ENCODE measurements at regions not wholly inside any gene's neighbourhood (a gene's known extent, or its start where the extent isn't known, plus 50 kb on each side); places are given as distances from the start of the nearest gene placed in this dataset.

- no peak overlapping the region for H3K4me2 ChIP-seq (ENCODE audit: low read depth, low read length, poor library complexity, severe bottlenecking)
- H3K79me2 ChIP-seq (ENCODE audit: insufficient read depth, low read length): no peaks in the 10 kb centered on the region
- no peak for TF ChIP-seq EZH2phosphoT487 (conservative IDR thresholded peaks at IDR 0.05; ENCODE audit: low read length)
- no peak for TF ChIP-seq CTCF (IDR thresholded peaks at IDR 0.05; ENCODE audit: insufficient read depth, low read length, poor library complexity, severe bottlenecking)
- H3F3A ChIP-seq (ENCODE audit: insufficient read depth): no peaks in the 10 kb centered on the region
- H3K36me3 ChIP-seq (ENCODE audit: low read length): no peaks in the 10 kb centered on the region
- H3K27ac ChIP-seq (ENCODE audit: low read depth, low read length): no peak overlapping the region
- H3K4me3 ChIP-seq (ENCODE audit: insufficient read depth, low read length, poor library complexity, severe bottlenecking): no peak overlapping the region
- no peaks in the 10 kb centered on the region for H3K9me3 ChIP-seq (ENCODE audit: insufficient read depth, low read length)
- H2AFZ ChIP-seq (ENCODE audit: low read depth, low read length, severe bottlenecking): no peak overlapping the region
- no peaks in the 10 kb centered on the region for H3K9me2 ChIP-seq (replicated peaks; ENCODE audit: insufficient read depth, low read length)
- no peaks in the 10 kb centered on the region for H3K27me3 ChIP-seq (ENCODE audit: low read length)
- H4K20me1 ChIP-seq (ENCODE audit: low read depth, low read length): no peaks in the 10 kb centered on the region
- no peak overlapping the region for H3K9ac ChIP-seq (ENCODE audit: low read length)
Observed at GRCh38 chr7:91661727-91662126, 218.8 kb downstream of the MTERF1 start.

GRCh38 chr7:91668217-91668616 lies 212.3 kb downstream of the MTERF1 start:
- H4K20me1 ChIP-seq (ENCODE audit: low read depth, low read length): no peaks in the 10 kb centered on the region
- H3K9ac ChIP-seq (ENCODE audit: low read length): no peak overlapping the region
- H2AFZ ChIP-seq (ENCODE audit: low read depth, low read length, severe bottlenecking): no peak overlapping the region
- H3K4me3 ChIP-seq (ENCODE audit: insufficient read depth, low read length, poor library complexity, severe bottlenecking): no peak overlapping the region
- TF ChIP-seq EZH2phosphoT487 (conservative IDR thresholded peaks at IDR 0.05; ENCODE audit: low read length) (no peak), CTCF (IDR thresholded peaks at IDR 0.05; ENCODE audit: insufficient read depth, low read length, poor library complexity, severe bottlenecking) (no peak)
- H3K9me2 ChIP-seq (replicated peaks; ENCODE audit: insufficient read depth, low read length): no peaks in the 10 kb centered on the region
- H3K4me2 ChIP-seq (ENCODE audit: low read depth, low read length, poor library complexity, severe bottlenecking): no peak overlapping the region
- no peaks in the 10 kb centered on the region for H3F3A ChIP-seq (ENCODE audit: insufficient read depth)
- no peaks in the 10 kb centered on the region for H3K79me2 ChIP-seq (ENCODE audit: insufficient read depth, low read length)
- H3K36me3 ChIP-seq (ENCODE audit: low read length): no peaks in the 10 kb centered on the region
- H3K9me3 ChIP-seq (ENCODE audit: insufficient read depth, low read length): no peaks in the 10 kb centered on the region
- no peaks in the 10 kb centered on the region for H3K27me3 ChIP-seq (ENCODE audit: low read length)
- H3K27ac ChIP-seq (ENCODE audit: low read depth, low read length): no peak overlapping the region

GRCh38 chr7:91671245-91671644 lies 209.3 kb downstream of the MTERF1 start:
- TF ChIP-seq CTCF (IDR thresholded peaks at IDR 0.05; ENCODE audit: insufficient read depth, low read length, poor library complexity, severe bottlenecking): no peak
- TF ChIP-seq EZH2phosphoT487 (conservative IDR thresholded peaks at IDR 0.05; ENCODE audit: low read length): no peak

More at GRCh38 chr7:91671245-91671644, 209.3 kb downstream of the MTERF1 start:
- Histone ChIP-seq H3K4me3 (ENCODE audit: insufficient read depth, low read length, poor library complexity, severe bottlenecking) (no peak overlapping the region), H3K79me2 (ENCODE audit: insufficient read depth, low read length) (no peaks in the 10 kb centered on the region), H2AFZ (ENCODE audit: low read depth, low read length, severe bottlenecking) (no peak overlapping the region), H3K27ac (ENCODE audit: low read depth, low read length) (no peak overlapping the region), H3F3A (ENCODE audit: insufficient read depth) (no peaks in the 10 kb centered on the region), H3K9ac (ENCODE audit: low read length) (no peak overlapping the region), H3K4me2 (ENCODE audit: low read depth, low read length, poor library complexity, severe bottlenecking) (no peak overlapping the region), H3K9me2 (replicated peaks; ENCODE audit: insufficient read depth, low read length) (no peaks in the 10 kb centered on the region), H4K20me1 (ENCODE audit: low read depth, low read length) (no peaks in the 10 kb centered on the region), H3K27me3 (ENCODE audit: low read length) (no peaks in the 10 kb centered on the region), H3K36me3 (ENCODE audit: low read length) (no peaks in the 10 kb centered on the region), H3K9me3 (ENCODE audit: insufficient read depth, low read length) (no peaks in the 10 kb centered on the region)

Measured in SU-DHL-6 (cell line).